HG02763 (cell line): ENCODE measurements at regions not wholly inside any gene's neighbourhood (a gene's known extent, or its start where the extent isn't known, plus 50 kb on each side); places are given as distances from the start of the nearest gene placed in this dataset.
"Not testable (repeated sequence)": the region's sequence is repeated elsewhere in the genome, so short reads cannot be mapped to it uniquely, and the experiment has no call there.

Source experiments
- ATAC-seq: cut with Tn5 transposase; IDR thresholded peaks from one replicate; pipeline ENCODE4 v1.9.1; 2021; ENCODE audit warnings: mild to moderate bottlenecking, moderate library complexity; ENCODE audit not compliant: unreplicated experiment

DNA sequence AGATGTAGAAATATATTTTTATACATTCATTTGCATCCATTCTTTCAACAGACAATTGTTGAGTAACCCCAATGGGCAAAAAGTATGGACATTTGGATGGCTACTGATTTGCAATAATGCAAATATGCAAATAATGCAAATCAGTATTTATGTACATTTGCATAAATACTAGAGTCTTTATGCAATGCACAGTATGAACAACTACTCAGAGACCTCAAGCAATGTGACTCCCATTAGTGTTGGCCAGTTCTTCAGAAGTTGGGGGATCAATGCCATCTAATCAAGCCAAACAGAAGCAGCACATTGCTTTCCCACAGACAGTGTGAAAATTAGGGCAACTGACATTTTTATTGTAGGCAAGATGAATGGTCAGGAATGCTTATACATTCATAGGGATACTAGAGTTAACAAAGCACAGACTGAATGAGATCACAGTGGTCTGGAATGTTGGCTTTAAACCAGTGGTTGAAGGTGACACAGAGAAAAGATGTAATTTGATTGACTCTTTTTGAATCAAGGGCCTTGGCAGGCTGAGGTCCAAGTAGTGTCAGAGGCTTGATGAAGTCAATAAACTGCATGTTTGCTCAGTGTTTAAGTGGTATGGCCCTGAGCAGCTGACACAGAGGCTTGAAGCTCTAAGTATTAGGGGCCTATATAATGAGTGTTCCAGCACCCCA is 256.6 kb downstream of the CTH start:
- no peak for ATAC-seq

DNA sequence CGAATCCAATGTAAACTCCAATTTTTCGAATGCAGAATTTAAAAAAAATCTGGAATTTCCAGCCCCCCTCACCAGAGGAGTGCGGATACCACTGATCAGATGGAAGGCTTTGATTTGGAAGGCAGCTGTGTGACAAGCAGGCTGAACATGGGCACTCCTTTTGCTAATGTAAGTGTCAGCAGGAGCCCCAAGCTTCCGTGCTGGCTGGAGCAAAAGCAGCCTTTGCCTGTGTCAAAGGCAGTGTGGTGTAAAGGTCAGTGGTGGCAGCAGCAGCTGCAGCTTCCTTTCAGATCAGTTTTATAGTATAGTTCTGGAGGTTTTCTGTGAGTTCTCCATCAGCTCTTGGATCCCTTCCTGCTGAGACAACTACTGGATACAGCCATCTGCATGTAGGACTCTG is 259.9 kb downstream of the CTH start:
- no peak for ATAC-seq

DNA sequence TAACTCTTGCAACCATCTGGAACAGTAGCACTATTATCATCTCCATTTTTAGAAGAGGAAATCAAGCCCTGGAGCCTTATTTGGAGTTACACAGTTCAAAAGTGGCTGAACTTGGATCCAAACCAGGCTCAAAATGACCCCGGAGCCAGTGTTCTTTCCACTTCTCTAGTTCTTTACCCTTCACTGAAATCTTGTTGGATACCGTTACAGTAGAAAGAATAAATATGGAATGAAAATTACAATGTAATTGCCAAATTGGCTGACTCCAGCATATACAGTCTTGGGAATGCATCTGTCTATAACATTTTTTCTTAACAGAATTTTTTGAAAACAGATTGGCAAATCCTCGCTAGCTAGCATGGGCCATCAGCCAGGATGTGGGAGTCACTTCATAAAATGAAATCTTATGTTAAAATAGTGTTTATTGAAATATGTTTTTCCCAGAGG is 261.4 kb downstream of the CTH start:
- no peak for ATAC-seq

DNA sequence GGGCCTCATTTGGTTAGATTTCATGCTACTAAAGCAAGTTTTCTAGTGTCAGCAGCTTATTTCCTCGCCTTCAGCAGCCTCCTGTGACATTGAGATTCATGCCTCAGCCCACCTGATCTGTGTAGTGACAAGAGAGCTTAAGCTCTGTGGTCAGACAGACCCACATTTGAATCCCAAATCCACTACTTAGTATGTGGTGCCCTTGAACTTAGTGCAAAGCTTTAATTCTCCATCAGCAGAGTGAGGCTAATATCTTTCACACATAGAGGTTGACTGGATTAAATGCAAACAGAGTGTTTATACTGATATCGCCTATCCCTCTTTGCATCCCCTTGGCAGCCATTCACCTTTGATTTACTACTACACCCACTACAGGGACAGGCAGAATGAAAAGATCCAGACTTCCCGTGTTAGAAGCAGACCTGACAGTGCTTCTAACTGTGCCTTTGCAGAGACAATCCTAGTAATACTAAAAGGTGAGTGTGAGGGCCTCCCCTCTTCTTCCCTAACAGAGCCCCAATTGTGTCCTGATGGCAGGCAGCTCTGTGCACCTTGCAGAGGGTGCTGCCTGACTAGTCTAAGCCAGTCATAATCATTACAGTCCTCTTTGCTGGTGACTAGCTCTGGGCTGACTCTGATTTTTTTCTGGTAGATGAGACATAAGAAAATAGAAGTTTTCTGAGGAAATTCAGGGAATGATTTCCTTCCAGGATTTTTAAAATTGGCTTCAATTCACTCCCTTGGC is 264.0 kb downstream of the CTH start:
- no peak for ATAC-seq

DNA sequence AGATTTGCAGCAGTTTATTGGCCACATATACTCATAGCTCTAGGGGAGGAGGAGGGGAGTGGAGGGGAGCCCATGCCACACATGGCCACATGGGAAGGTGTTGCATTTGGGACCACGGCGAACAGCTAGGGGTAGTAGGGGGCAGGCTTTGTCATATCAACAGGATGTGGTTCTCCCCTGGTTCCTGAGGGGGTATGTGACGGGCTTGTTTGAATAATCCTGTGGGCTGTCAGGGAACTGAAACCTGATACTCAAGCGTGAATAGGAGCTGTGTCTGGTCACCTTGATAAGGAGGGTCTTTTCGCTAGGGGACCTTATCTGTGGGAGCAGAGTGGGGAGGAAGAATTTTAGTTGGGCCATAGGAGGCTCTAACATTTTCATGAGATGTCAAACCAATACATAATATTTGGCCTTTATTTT is 264.7 kb downstream of the CTH start:
- peak; percentile 63 for ATAC-seq

DNA sequence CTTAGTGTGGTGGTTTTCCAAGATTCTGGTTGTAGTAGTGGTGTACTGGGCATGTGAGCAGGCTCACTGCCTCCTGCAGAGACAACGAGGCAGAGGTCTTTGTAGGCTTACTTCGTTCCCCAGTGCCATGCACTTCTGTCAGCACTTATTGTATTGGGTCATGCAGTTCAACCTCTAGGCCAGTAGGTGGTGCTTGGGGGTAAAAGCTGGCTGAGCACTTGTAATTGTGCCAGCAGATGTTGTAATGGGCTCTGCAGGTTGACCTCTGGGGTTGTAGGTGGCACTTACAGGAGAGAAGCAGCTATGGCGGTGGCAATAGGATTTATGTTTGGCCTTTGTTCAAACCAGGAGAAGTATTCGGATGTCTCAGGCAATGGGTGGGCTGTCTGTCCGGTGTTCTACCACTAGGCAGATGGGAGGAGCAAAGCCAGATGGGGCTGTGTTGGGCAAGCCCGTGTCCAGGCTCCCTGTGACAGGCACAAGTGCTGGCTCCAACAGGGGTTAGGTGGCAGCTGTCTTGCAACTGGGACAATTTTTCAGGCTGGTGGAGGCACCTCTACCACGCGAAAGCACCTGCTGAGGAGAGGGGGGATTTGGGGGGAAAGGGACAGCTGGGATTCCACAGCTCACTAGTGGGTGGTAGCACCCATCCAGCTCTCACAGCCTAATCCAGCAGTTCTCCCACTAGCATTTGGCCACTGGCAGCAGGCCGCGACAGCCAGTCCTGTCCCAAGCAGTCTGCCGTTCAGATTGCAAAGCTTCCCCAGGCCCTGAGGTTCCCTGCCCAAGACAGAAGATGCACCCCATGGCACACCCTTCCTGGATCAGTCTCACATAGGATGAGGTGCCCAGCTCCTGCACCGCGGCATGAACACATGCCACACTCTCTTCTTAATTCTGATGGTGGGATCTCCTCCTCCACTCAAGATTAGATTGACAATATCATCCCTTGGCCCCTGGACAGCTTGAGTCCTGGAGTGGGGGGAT is 274.5 kb downstream of the CTH start:
- ATAC-seq = peak; percentile 96

DNA sequence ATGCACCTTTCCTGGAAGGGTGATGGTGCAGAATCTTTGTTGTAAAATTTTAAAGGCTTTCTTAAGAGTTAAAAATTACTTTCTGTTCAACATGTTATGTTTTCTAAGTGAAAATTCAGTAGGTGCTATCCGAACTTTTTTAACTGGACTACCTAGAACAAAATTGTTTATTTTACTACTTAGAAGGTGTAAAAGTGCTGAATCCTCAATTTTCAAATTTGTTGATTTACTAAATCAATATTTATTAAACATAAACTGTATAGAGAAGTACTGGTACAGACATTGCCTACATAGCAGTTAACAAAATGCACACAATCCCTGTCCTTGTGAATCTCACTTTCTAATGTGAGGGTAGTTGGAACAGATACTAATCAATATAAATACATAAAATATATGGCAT is 277.5 kb downstream of the CTH start:
- ATAC-seq = no peak

DNA sequence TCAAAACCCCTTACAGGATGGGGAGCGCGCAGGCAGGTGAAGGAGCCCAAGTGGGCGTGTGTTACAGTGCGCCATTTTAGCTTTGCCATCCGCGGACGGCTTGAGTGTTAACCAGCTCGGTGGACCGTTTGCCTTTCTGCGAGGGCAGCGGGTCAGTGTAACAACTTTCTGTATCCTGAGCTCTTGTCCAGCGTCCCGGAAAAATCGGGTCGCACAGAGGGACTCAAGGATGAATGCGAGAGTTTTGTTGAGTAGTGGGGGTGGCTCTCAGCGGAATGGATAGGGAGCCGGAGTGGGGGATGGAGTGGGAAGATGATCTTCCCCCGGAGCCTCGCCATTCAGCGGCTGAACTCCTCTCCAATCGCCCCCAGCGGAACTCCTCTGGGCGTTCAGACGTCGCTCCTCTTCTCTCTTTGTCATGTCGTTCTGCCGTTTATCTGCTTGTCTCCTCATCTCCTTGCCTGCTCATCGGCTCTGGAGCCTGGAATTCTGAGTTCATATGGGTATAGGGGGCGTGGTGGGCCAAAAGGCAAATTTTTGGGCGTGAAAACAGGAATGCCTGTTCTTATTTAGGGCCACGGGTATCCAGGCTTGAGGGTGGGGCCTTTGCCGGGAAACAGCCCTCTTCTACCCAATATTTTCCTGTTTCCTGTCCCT is 295.4 kb downstream of the CTH start:
- ATAC-seq = no peak

DNA sequence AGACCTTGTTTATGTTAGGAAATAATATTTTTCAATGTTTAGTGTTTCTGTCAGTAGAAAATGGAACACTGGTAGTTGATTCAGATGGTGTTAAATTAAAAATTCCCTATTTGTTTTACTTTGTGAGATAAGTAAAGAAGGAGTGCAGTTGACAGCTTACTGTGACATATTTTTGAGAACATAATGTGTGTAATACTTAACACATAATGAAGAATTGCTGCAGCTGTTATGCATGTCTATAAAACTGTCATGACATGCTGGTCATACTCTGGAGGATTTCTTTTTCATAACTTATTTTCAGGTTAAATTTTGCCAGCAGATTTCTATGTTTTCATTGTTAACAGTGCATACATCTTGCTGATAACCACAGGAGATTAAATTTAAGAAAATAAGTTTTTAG is 296.1 kb downstream of the CTH start:
- no peak for ATAC-seq

DNA sequence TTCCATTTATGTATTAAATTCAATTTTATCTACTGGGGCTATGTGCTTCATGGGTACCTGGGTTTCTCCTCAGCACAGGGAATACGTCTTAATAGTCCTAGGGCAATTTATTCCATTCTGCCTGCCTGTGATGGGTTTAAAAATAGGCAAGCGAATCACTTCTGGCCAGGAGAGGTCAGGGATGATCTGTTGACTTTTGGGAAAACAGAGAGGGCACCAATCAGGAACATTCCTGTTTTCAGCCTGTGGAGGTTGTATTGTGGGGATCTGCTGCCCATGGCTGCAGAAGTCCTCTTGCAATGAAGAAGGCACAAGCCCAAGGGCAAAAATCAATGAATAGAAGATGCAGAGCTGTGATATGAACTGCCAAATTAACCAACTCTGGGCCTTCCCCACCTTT is 303.1 kb downstream of the CTH start:
- no peak for ATAC-seq

DNA sequence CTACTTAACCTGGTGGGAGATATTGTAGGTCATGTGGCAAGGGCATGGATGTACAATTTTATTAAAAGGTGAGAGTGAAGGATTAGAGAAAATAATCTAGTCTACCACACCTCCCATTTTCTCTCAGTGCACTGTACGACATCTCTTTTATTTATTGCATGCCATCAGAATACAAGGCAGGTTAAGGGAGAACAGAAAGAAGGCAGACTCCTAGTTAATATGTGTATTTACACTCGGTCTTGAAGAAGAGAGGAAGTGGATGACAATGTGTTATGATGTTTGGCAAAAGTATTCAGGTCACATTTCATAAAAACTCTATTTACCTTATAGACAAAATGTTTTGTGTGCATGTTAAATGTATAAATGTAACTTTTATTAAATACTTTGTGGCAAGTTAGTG is 306.1 kb downstream of the CTH start:
- no peak for ATAC-seq

DNA sequence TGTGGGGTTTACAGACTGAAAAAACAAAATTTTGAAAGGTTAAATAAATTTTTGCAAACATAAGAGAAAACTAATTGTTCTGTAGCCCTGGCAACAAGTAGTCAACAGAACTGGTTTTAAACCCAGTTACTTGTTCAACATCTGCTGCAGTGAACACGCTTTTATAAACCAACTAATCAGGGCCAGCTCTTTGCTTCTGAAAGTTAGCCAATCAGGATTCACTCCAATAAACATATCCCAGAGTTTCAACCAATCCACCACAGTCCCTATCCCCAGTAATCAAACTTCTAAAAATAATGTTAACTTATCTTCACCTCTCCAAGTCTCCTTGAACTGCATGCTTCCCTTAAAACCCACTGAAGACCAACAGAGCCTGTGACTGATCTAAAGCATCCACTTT is 306.6 kb downstream of the CTH start:
- no peak for ATAC-seq

DNA sequence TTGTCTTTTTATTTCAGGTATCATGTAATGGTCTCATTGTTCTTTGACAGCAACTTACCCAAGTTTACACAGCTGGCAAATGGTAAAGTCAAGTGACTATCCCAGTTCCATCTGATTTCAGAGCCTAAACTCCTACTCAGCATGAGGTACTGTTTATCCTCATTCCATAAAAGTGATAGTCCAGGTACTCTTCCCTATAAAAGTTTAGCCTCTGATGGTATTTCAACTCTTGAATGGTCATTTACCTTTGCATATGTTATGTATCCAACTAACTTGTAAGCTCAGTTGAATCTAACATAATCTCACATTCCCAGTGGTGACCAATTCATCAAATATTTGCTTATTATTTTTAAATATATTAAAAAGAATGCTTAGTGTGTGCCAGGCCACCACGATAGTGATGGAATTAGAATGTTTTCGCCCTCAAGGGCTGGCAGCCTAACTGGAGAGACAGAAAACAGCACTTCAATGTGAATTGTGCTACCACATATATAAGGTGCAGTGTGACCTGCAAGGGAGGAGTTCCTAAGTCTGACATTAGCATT is 307.1 kb downstream of the CTH start:
- no peak for ATAC-seq

DNA sequence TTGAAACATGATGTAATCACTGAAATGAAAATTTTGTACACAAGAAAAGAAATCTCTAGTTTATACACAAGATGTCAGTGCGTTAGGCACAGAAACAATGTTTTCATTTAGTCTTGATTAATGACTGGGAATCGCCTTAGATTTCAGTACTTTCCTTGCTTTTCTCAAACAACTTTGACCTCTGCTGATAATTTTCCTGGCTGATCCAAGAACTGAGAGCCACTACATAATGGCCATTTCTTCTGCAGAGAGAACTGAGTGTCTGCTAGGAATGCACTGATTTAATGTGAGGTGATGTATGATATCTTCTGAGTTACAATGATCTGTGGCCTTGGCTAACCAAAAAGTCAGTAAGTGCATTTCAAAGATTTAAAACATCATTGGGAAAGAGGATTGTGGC is 308.1 kb downstream of the CTH start:
- ATAC-seq = no peak

DNA sequence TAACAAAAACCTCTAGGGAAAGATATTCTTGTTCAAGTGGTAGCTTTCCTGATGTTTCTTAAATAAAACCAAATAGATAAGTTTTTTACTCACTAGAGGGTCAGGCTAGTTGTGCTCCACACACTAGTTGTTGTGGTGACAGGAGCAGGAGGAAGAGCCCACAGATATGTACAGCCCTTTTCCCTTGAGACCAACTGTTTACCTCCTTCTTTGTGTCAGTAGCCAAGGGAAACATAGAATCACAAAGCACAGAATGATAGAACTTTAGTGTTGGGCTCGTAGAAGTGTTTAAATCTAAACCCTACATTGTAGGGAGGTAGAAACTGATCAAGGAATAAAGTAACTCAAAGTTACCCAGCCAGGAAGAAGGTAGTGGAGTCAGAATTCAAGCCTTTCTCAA is 309.0 kb downstream of the CTH start:
- ATAC-seq = no peak

DNA sequence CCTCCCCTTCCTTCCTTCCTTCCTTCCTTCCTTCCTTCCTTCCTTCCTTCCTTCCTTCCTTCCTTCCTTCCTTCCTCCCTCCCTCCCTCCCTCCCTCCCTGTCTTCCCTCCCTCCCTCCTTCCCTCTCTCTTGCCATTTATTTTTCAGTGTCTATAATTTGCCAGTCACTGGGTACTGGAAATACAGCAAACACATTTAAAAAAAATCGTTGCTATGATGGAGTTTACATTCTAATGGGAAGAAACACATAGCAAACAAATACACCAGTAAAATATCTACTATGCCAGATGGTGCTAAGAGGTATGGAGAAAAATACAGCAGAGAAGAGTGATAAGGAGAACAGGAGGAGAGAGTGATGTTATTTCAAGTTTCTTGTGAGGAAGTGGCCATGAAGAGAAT is 309.5 kb downstream of the CTH start:
- ATAC-seq = no peak

DNA sequence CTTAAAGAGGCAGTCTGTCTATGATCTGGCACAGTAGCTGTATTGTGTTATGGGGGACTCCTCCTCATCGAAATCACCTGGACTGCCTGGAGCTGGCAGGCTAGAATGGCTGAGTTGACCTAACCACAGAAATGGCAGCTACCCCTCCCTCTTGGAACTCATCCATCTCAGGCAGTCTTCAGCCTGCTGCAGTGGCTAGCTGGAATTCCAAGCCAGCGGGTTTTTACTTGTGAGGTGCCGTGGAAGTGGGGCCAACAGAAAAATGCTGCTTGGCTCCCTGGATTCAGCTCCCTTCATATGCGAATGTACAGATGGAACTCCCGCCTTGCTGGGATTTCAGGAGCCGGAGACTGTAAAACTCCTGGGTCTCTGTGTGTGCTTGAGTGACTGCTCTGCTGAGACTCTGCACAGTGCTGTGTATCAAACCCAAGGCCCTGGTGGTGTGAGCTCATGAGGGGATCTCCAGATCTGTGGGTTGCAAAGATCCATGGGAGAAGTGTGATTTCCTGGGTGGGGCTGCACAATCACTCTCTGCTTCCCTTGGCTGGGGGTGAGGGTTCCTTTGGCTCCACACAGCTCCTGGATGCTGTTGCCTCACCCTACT is 316.9 kb downstream of the CTH start:
- no peak for ATAC-seq

DNA sequence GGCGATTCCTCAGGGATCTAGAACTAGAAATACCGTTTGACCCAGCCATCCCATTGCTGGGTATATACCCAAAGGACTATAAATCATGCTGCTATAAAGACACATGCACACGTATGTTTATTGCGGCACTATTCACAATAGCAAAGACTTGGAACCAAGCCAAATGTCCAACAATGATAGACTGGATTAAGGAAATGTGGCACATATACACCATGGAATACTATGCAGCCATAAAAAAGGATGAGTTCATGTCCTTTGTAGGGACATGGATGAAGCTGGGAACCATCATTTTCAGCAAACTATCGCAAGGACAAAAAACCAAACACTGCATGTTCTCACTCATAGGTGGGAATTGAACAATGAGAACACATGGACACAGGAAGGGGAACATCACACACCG is 311.1 kb downstream of the PTGER3 start:
- not testable (repeated sequence) for ATAC-seq

DNA sequence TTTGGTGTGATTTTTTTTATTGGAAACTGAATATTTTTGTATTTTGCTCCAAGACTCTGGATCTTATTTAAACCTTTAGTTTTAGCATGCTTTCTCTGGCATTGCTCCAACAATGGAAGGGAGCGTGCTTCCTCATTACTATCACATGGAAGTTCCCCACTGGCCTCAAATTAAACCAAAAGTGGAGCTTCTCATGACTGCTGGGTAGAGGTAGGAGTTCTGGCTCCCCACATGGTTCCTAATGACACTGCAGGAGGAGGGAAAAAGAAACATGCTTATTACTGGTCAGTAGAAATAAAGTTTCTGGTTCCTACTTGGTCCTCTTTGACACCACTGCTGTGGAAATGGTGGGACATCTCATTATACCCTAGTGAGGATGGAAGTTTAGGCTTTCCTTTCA is 310.5 kb downstream of the PTGER3 start:
- ATAC-seq = no peak

DNA sequence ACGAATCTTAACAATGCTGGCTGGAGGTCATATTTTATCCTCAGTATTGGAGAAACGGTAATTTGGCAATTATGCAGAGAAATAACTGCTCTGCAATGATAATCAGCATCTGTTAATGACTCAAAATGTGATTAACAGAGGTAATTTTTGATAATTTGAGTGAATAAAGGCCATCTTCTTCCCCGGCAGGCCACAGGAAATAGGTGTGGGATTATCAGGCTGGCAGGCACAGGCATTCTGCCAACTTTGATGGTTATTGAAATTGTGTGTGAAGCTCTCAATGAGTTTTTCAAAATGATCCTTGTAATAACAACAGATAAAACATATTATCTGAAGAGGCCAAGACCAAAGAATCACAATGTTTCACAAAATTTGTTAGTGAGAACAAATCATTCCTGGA is 309.0 kb downstream of the PTGER3 start:
- no peak for ATAC-seq
